HEK293 (cell line): ENCODE measurements at regions not wholly inside any gene's neighbourhood (a gene's known extent, or its start where the extent isn't known, plus 50 kb on each side); places are given as distances from the start of the nearest gene placed in this dataset.

Experiments used
- PATZ1 ChIP-seq: fragments of 450-650 bp; formaldehyde crosslinking; IDR thresholded peaks from 2 replicates; pipeline ENCODE4 v1.5.1; 2016; ENCODE audit warnings: missing biosample characterization, missing genetic modification characterization
- ZBTB44 ChIP-seq: fragments of 450-650 bp; IDR thresholded peaks from 2 replicates; pipeline ENCODE4 v1.5.1; 2018; ENCODE audit warnings: missing biosample characterization, mild to moderate bottlenecking, missing genetic modification characterization
- ZNF155 ChIP-seq: fragments of 450-650 bp; formaldehyde crosslinking; IDR thresholded peaks from 2 replicates; pipeline ENCODE4 v1.5.1; 2016; ENCODE audit warnings: missing biosample characterization, missing genetic modification characterization
- ZNF18 ChIP-seq: fragments of 450-650 bp; formaldehyde crosslinking; IDR thresholded peaks from 2 replicates; pipeline ENCODE4 v1.5.1; 2016; ENCODE audit warnings: missing biosample characterization, missing genetic modification characterization
- ZNF292 ChIP-seq: fragments of 450-650 bp; formaldehyde crosslinking; IDR thresholded peaks from 2 replicates; pipeline ENCODE4 v1.5.1; 2016; ENCODE audit warnings: low read depth, missing biosample characterization, missing genetic modification characterization, borderline replicate concordance
- ZNF311 ChIP-seq: fragments of 450-650 bp; formaldehyde crosslinking; IDR thresholded peaks from 2 replicates; pipeline ENCODE4 v1.5.1; 2017; ENCODE audit warnings: missing biosample characterization, missing genetic modification characterization, borderline replicate concordance
- ZNF350 ChIP-seq: fragments of 450-650 bp; formaldehyde crosslinking; IDR thresholded peaks from 2 replicates; pipeline ENCODE4 v1.5.0; 2017; ENCODE audit warnings: missing biosample characterization, mild to moderate bottlenecking, missing genetic modification characterization
- ZNF544 ChIP-seq: fragments of 450-650 bp; formaldehyde crosslinking; IDR thresholded peaks from 2 replicates; pipeline ENCODE4 v1.5.0; 2017; ENCODE audit warnings: missing biosample characterization, missing genetic modification characterization
- ZNF571 ChIP-seq: fragments of 450-650 bp; formaldehyde crosslinking; IDR thresholded peaks from 2 replicates; pipeline ENCODE4 v1.5.0; 2017; ENCODE audit warnings: missing biosample characterization, missing genetic modification characterization
- ZNF621 ChIP-seq: fragments of 450-650 bp; formaldehyde crosslinking; IDR thresholded peaks from 2 replicates; pipeline ENCODE4 v1.5.1; 2017; ENCODE audit warnings: missing biosample characterization, missing genetic modification characterization
- ZNF692 ChIP-seq: fragments of 450-650 bp; formaldehyde crosslinking; IDR thresholded peaks from 2 replicates; pipeline ENCODE4 v1.5.1; 2016; ENCODE audit warnings: missing biosample characterization, missing genetic modification characterization
- ZSCAN5A ChIP-seq: fragments of 450-650 bp; formaldehyde crosslinking; IDR thresholded peaks from 2 replicates; pipeline ENCODE4 v1.5.1; 2016; ENCODE audit warnings: missing biosample characterization, missing genetic modification characterization
- ZXDB ChIP-seq: fragments of 450-650 bp; formaldehyde crosslinking; IDR thresholded peaks from 2 replicates; pipeline ENCODE4 v1.5.1; 2016; ENCODE audit warnings: missing biosample characterization, missing genetic modification characterization
- TF ChIP-seq, protein P1 (sequence below): fragments of 450-650 bp; formaldehyde crosslinking; conservative IDR thresholded peaks from 2 replicates; pipeline ENCODE4 v1.5.1; 2016; ENCODE audit warnings: low read depth, missing biosample characterization, missing genetic modification characterization
- TF ChIP-seq, protein P2 (sequence below): fragments of 450-650 bp; formaldehyde crosslinking; IDR thresholded peaks from 2 replicates; pipeline ENCODE4 v1.5.0; 2017; ENCODE audit warnings: missing biosample characterization, missing genetic modification characterization, borderline replicate concordance
- TF ChIP-seq, protein P3 (sequence below): fragments of 450-650 bp; formaldehyde crosslinking; IDR thresholded peaks from 2 replicates; pipeline ENCODE4 v1.5.1; 2016; ENCODE audit warnings: missing biosample characterization, missing genetic modification characterization, borderline replicate concordance

- TF ChIP-seq, protein P1, sequence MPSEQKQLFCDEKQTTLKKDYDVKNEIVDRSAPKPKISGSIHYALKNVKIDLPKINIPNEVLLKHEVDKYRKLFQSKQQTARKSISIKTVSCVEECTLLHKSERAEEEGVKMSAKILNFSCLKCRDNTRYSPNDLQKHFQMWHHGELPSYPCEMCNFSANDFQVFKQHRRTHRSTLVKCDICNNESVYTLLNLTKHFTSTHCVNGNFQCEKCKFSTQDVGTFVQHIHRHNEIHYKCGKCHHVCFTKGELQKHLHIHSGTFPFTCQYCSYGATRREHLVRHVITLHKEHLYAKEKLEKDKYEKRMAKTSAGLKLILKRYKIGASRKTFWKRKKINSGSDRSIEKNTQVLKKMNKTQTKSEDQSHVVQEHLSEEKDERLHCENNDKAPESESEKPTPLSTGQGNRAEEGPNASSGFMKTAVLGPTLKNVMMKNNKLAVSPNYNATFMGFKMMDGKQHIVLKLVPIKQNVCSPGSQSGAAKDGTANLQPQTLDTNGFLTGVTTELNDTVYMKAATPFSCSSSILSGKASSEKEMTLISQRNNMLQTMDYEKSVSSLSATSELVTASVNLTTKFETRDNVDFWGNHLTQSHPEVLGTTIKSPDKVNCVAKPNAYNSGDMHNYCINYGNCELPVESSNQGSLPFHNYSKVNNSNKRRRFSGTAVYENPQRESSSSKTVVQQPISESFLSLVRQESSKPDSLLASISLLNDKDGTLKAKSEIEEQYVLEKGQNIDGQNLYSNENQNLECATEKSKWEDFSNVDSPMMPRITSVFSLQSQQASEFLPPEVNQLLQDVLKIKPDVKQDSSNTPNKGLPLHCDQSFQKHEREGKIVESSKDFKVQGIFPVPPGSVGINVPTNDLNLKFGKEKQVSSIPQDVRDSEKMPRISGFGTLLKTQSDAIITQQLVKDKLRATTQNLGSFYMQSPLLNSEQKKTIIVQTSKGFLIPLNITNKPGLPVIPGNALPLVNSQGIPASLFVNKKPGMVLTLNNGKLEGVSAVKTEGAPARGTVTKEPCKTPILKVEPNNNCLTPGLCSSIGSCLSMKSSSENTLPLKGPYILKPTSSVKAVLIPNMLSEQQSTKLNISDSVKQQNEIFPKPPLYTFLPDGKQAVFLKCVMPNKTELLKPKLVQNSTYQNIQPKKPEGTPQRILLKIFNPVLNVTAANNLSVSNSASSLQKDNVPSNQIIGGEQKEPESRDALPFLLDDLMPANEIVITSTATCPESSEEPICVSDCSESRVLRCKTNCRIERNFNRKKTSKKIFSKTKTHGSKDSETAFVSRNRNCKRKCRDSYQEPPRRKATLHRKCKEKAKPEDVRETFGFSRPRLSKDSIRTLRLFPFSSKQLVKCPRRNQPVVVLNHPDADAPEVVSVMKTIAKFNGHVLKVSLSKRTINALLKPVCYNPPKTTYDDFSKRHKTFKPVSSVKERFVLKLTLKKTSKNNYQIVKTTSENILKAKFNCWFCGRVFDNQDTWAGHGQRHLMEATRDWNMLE (tag by site-specific recombination) = 0 out of 2 replicates have a peak, but pooled peaks have one; percentile 18
- TF ChIP-seq ZNF571 (tag by site-specific recombination) = no peak
- no peak for TF ChIP-seq ZNF18 (tag by site-specific recombination)
- no peak for TF ChIP-seq ZNF350 (tag by site-specific recombination)
- no peak for TF ChIP-seq ZSCAN5A (tag by site-specific recombination)
- no peak for TF ChIP-seq ZNF621 (tag by site-specific recombination)
- TF ChIP-seq ZXDB = peak; percentile 62; the same call in 1 of the 2 replicates
- no peak for TF ChIP-seq ZNF311 (tag by site-specific recombination)
- no peak for TF ChIP-seq ZNF292 (tag by site-specific recombination)
- TF ChIP-seq ZNF155 (tag by site-specific recombination) = no peak
- TF ChIP-seq, protein P2, sequence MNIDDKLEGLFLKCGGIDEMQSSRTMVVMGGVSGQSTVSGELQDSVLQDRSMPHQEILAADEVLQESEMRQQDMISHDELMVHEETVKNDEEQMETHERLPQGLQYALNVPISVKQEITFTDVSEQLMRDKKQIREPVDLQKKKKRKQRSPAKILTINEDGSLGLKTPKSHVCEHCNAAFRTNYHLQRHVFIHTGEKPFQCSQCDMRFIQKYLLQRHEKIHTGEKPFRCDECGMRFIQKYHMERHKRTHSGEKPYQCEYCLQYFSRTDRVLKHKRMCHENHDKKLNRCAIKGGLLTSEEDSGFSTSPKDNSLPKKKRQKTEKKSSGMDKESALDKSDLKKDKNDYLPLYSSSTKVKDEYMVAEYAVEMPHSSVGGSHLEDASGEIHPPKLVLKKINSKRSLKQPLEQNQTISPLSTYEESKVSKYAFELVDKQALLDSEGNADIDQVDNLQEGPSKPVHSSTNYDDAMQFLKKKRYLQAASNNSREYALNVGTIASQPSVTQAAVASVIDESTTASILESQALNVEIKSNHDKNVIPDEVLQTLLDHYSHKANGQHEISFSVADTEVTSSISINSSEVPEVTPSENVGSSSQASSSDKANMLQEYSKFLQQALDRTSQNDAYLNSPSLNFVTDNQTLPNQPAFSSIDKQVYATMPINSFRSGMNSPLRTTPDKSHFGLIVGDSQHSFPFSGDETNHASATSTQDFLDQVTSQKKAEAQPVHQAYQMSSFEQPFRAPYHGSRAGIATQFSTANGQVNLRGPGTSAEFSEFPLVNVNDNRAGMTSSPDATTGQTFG = no peak
- TF ChIP-seq ZBTB44 (tag by site-specific recombination) = no peak
- TF ChIP-seq ZNF692 (tag by site-specific recombination) = peak; percentile 64
- TF ChIP-seq ZNF544 = no peak
- TF ChIP-seq, protein P3, sequence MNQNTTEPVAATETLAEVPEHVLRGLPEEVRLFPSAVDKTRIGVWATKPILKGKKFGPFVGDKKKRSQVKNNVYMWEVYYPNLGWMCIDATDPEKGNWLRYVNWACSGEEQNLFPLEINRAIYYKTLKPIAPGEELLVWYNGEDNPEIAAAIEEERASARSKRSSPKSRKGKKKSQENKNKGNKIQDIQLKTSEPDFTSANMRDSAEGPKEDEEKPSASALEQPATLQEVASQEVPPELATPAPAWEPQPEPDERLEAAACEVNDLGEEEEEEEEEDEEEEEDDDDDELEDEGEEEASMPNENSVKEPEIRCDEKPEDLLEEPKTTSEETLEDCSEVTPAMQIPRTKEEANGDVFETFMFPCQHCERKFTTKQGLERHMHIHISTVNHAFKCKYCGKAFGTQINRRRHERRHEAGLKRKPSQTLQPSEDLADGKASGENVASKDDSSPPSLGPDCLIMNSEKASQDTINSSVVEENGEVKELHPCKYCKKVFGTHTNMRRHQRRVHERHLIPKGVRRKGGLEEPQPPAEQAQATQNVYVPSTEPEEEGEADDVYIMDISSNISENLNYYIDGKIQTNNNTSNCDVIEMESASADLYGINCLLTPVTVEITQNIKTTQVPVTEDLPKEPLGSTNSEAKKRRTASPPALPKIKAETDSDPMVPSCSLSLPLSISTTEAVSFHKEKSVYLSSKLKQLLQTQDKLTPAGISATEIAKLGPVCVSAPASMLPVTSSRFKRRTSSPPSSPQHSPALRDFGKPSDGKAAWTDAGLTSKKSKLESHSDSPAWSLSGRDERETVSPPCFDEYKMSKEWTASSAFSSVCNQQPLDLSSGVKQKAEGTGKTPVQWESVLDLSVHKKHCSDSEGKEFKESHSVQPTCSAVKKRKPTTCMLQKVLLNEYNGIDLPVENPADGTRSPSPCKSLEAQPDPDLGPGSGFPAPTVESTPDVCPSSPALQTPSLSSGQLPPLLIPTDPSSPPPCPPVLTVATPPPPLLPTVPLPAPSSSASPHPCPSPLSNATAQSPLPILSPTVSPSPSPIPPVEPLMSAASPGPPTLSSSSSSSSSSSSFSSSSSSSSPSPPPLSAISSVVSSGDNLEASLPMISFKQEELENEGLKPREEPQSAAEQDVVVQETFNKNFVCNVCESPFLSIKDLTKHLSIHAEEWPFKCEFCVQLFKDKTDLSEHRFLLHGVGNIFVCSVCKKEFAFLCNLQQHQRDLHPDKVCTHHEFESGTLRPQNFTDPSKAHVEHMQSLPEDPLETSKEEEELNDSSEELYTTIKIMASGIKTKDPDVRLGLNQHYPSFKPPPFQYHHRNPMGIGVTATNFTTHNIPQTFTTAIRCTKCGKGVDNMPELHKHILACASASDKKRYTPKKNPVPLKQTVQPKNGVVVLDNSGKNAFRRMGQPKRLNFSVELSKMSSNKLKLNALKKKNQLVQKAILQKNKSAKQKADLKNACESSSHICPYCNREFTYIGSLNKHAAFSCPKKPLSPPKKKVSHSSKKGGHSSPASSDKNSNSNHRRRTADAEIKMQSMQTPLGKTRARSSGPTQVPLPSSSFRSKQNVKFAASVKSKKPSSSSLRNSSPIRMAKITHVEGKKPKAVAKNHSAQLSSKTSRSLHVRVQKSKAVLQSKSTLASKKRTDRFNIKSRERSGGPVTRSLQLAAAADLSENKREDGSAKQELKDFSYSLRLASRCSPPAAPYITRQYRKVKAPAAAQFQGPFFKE (tag by site-specific recombination) = no peak
- peak; percentile 55 for TF ChIP-seq PATZ1
Measured at GRCh38 chr4:26083987-26084386, 170.0 kb downstream of the SMIM20 start (continued).
